Caco-2 (cell line): ENCODE measurements at regions not wholly inside any gene's neighbourhood (a gene's known extent, or its start where the extent isn't known, plus 50 kb on each side); places are given as distances from the start of the nearest gene placed in this dataset.

Source experiments
- BruUV-seq: library from RNA; stranded (reverse); fragments of 400-500 nt; replicated peaks from 2 replicates; lab custom pipeline; 2021; lab: Mats Ljungman, UMichigan
- CTCF ChIA-PET: fragments of 300-600 bp; sonication (Branson Sonifier 250); formaldehyde crosslinking; loops from one replicate; lab custom pipeline; 2022; ENCODE audit warnings: antibody characterized with exemption; lab: Charles Lee
- POLR2A ChIA-PET: fragments of 300-600 bp; sonication (Branson Sonifier 250); formaldehyde crosslinking; loops from one replicate; lab custom pipeline; 2022; ENCODE audit warnings: antibody characterized with exemption; lab: Charles Lee
- DNase-seq, 2 experiments: peaks; one replicate each; pipeline versions ENCODE4 v3.0.0 to v3.0.0-alpha.2; 2020 to 2022
- H3K27me3 ChIP-seq: replicated peaks from 2 replicates; pipeline ENCODE4 v1.6.0; 2011; ENCODE audit warnings: low read length; ENCODE audit not compliant: control insufficient read depth, insufficient read depth
- H3K36me3 ChIP-seq: 2 replicates; pipeline ENCODE4 v1.5.1; 2011; ENCODE audit warnings: low read length; ENCODE audit not compliant: control insufficient read depth, insufficient read depth
- H3K4me1 ChIP-seq: fragments of 250-450 bp; sonication (Bioruptor Pico); 2 replicates; pipeline ENCODE4 v1.5.1; 2020; ENCODE audit warnings: mild to moderate bottlenecking
- H3K4me3 ChIP-seq: 2 replicates; pipeline ENCODE4 v1.5.1; 2011; ENCODE audit warnings: low read depth, mild to moderate bottlenecking, control low read depth, low read length
- H3K9me3 ChIP-seq: fragments of 250-450 bp; sonication (Bioruptor Pico); 2 replicates; pipeline ENCODE4 v1.5.1; 2020; ENCODE audit warnings: mild to moderate bottlenecking, moderate library complexity
- H3K27ac Mint-ChIP-seq: one replicate; pipeline ENCODE4 v1.8.0; 2022; ENCODE audit warnings: mixed read lengths; ENCODE audit not compliant: unreplicated experiment
- H3K27me3 Mint-ChIP-seq: one replicate; pipeline ENCODE4 v1.8.0; 2022; ENCODE audit warnings: mixed read lengths; ENCODE audit not compliant: insufficient read depth, unreplicated experiment
- H3K36me3 Mint-ChIP-seq: one replicate; pipeline ENCODE4 v1.8.0; 2022; ENCODE audit warnings: mild to moderate bottlenecking, mixed read lengths; ENCODE audit not compliant: insufficient read depth, unreplicated experiment
- H3K4me1 Mint-ChIP-seq: one replicate; pipeline ENCODE4 v1.8.0; 2022; ENCODE audit warnings: low read depth, mixed read lengths; ENCODE audit not compliant: unreplicated experiment
- H3K4me3 Mint-ChIP-seq: one replicate; pipeline ENCODE4 v1.8.0; 2022; ENCODE audit warnings: mild to moderate bottlenecking, moderate library complexity, mixed read lengths; ENCODE audit not compliant: unreplicated experiment
- H3K9me3 Mint-ChIP-seq: one replicate; pipeline ENCODE4 v1.8.0; 2022; ENCODE audit warnings: mixed read lengths; ENCODE audit not compliant: unreplicated experiment
- CTCF ChIP-seq, 2 experiments: fragments of 200-600 bp in 1 of 2; IDR thresholded peaks; 1 replicate in 1 of 2; 2 replicates in 1 of 2; pipeline versions ENCODE4 v1.5.1 to v1.8.0; 2011 to 2022; ENCODE audit warnings: antibody characterized with exemption in 1 of 2, control low read depth in 1 of 2, inconsistent platforms in 1 of 2, low read depth in 1 of 2, low read length in 1 of 2, mild to moderate bottlenecking in 1 of 2, moderate library complexity in 1 of 2; ENCODE audit not compliant: insufficient read depth in 1 of 2, severe bottlenecking in 1 of 2, unreplicated experiment in 1 of 2
- intact Hi-C: fragments of 100-400 bp; cut with micrococcal nuclease; formaldehyde crosslinking; loops from one replicate; pipeline ENCODE4 v1.10.0; 2022; ENCODE audit not compliant: unreplicated experiment

- DNase-seq = no peak
- Histone ChIP-seq H3K9me3 (no peaks in the 10 kb centered on the region), H3K4me3 (no peak overlapping the region), H3K4me1 (peaks cover 12% of the 10 kb centered on the region), H3K36me3 (no peaks in the 10 kb centered on the region), H3K27me3 (no peaks in the 10 kb centered on the region)
- Mint-ChIP-seq H3K27me3 (no peaks in the 10 kb centered on the region), H3K4me1 (no peaks in the 10 kb centered on the region), H3K36me3 (no peaks in the 10 kb centered on the region), H3K27ac (no peak overlapping the region), H3K9me3 (peaks cover 16% of the 10 kb centered on the region), H3K4me3 (no peak overlapping the region)
- CTCF ChIA-PET = no interaction called here
- POLR2A ChIA-PET = no interaction called here
- TF ChIP-seq CTCF (IDR thresholded peaks at IDR 0.05; ENCODE audit: insufficient read depth in 1 of 2, low read depth in 1 of 2, low read length in 1 of 2, severe bottlenecking in 1 of 2, unreplicated experiment in 1 of 2) = no peak
- BruUV-seq = no TSS peak
- intact Hi-C loops = no loop called here
Observed at GRCh38 chr12:42770261-42770660, 180.7 kb upstream of the PRICKLE1 start.

DNA sequence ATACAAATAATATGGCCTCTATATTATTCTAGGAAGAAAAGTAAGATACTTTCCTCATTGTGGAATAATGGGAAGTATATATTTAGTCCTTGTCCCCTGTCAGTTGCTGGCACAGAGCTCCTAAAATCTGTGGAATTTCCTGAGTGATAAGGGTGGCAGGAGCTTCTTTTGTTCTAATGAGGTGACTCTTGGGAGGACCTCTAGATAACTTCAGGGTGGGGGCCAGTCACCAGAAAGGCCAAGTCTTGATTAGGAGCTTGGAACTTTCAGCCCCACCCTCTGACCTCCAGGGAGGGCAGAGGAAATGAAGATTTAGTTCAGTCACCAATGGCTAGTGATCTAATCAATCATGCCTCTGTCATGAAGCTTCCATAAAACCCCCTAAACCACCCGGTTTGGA lies 179.9 kb upstream of the PRICKLE1 start:
- no TSS peak for BruUV-seq
- no peak for TF ChIP-seq CTCF (IDR thresholded peaks at IDR 0.05; ENCODE audit: insufficient read depth in 1 of 2, low read depth in 1 of 2, low read length in 1 of 2, severe bottlenecking in 1 of 2, unreplicated experiment in 1 of 2)
- no peak overlapping the region for H3K4me3 ChIP-seq
- DNase-seq = no peak
- intact Hi-C loops = no loop called here
- H3K4me1 Mint-ChIP-seq = no peaks in the 10 kb centered on the region
- no peaks in the 10 kb centered on the region for H3K36me3 Mint-ChIP-seq
- ChIA-PET POLR2A (no interaction called here), CTCF (no interaction called here)
- H3K9me3 ChIP-seq = no peaks in the 10 kb centered on the region
- peaks cover 16% of the 10 kb centered on the region for H3K9me3 Mint-ChIP-seq
- H3K27me3 ChIP-seq = no peaks in the 10 kb centered on the region
- H3K27me3 Mint-ChIP-seq = no peaks in the 10 kb centered on the region
- no peak overlapping the region for H3K27ac Mint-ChIP-seq
- no peak overlapping the region for H3K4me3 Mint-ChIP-seq
- H3K36me3 ChIP-seq = no peaks in the 10 kb centered on the region
- H3K4me1 ChIP-seq = peaks cover 12% of the 10 kb centered on the region

GRCh38 chr12:42767998-42768397 lies 178.5 kb upstream of the PRICKLE1 start:
- Mint-ChIP-seq H3K27ac (no peak overlapping the region), H3K4me1 (no peaks in the 10 kb centered on the region), H3K36me3 (no peaks in the 10 kb centered on the region), H3K4me3 (no peak overlapping the region), H3K9me3 (peaks cover 16% of the 10 kb centered on the region), H3K27me3 (no peaks in the 10 kb centered on the region)
- POLR2A ChIA-PET = no interaction called here
- TF ChIP-seq CTCF (IDR thresholded peaks at IDR 0.05; ENCODE audit: insufficient read depth in 1 of 2, low read depth in 1 of 2, low read length in 1 of 2, severe bottlenecking in 1 of 2, unreplicated experiment in 1 of 2) = no peak
- Histone ChIP-seq H3K4me1 (peaks cover 12% of the 10 kb centered on the region), H3K36me3 (no peaks in the 10 kb centered on the region), H3K27me3 (no peaks in the 10 kb centered on the region), H3K9me3 (no peaks in the 10 kb centered on the region), H3K4me3 (no peak overlapping the region)
- CTCF ChIA-PET = no interaction called here
- no peak for DNase-seq
- intact Hi-C loops = no loop called here
- no TSS peak for BruUV-seq
